CD4-positive, alpha-beta T cell treated with Interleukin-21 for 1 hour (primary cell): ENCODE measurements at regions not wholly inside any gene's neighbourhood (a gene's known extent, or its start where the extent isn't known, plus 50 kb on each side); places are given as distances from the start of the nearest gene placed in this dataset.

Experiments
- DNase-seq: peaks from one replicate; pipeline ENCODE4 v3.0.0-alpha.2; 2020

DNA sequence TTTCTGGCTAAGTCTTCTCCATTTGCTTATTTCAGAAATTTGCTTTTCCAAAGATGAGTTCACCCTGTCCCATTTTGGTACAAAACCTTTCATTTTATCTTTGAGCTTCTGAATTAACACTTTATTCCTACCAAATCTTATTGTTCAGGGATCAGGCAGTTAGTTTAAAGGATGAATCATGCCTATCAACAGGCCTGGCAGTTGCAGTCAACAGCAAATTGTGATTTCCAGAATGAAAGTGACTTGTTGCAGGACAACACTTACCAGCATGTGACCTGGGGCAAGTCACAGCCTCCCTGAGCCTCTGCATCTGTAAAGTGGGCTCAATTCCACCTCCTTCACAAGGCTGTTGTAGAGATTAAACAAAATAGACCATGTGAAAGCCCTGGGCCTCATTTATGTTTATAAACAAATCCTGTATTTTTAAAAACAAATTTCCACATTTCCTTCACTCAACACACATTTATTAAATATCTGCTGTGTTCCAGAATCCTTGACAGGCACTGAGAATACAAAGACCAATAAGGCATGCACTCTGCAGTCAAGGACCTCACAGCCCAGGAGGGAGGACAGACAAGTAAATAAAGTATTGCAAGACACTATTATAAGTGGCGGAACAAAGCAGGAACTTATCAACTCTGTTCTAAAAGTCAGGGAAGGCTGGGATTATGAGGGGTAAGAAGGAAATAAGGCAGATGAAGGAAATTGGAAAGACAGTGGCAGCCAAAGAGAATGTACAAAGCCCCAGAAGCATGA, 359.1 kb upstream of the IL12A start:
- DNase-seq, result no peak

DNA sequence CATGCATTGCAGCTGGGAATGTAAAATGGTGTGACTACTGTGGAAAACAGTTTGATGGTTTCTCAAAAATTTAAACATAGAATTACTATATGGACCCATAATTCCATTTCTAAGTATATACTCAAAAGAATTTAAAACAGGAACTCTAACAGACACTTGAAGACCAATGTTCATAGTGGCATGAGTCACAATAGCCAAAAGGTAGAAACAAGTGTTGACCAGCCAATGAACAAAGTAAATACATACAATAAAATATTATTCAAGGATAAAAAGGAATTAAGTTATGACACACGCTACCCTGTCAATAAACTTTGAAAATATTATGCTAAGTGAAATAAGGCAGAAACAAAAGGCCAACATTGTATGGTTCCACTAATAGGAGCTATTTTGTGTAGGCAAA, 357.4 kb upstream of the IL12A start:
- DNase-seq, result no peak

DNA sequence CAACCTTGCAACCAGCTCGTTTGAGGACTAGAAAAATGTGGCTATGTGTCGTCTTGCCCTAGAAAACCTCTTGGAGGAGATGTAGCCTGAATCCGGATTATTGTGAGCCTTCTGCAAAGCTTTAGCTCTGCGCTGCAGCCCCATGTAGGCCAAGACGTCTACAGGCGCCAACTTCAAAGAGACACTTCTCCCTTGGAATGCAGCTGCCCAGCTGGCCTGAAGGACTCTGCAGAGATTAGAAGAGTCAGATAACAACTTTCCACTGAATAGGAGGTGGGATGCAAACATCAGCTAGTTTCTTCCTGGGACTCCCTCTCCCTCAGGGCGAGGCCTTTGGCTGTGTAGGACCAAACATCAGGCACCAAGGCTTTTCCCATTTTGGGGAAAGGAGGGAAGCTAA, 356.5 kb upstream of the IL12A start:
- no peak for DNase-seq

DNA sequence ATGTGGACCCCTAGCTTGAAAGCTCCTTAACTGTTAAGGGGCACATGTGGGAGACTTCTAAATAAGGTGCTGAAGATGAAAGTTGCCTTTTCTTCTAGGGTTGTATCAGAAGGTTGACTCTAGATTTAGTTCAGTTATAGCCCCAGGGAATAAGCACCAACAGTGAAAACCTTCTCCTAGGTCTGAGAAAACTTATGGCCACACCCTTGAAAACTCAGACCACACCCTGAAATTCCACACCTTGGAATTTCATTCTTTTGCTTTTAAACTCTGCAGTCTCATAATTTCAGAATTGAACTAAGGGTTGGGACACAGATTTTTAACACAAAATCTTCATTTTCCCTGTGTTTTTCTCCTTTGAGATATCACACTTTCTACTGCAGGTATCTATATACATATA, 355.8 kb upstream of the IL12A start:
- DNase-seq, result no peak

DNA sequence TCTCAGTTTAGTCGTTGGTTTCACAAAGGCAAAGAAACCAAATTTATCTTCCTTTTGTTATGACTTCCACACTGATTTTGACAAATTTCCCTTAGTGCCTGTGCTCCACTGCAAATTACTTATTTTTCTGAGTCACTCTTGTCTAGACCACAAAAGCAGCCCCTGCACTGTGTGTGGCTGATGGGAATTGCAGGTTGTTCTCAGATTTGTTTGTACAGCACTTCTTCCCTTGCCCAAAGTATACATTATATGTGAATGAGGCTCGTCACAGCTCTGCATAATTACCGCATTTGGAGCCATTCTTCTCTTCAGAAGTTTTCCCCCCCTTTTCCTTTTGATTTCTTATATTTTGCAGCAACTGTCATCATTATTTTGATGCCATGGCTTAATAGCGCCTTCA, 354.2 kb upstream of the IL12A start:
- no peak for DNase-seq

GRCh38 chr3:159635047-159635641, 353.5 kb upstream of the IL12A start:
- DNase-seq, result no peak

DNA sequence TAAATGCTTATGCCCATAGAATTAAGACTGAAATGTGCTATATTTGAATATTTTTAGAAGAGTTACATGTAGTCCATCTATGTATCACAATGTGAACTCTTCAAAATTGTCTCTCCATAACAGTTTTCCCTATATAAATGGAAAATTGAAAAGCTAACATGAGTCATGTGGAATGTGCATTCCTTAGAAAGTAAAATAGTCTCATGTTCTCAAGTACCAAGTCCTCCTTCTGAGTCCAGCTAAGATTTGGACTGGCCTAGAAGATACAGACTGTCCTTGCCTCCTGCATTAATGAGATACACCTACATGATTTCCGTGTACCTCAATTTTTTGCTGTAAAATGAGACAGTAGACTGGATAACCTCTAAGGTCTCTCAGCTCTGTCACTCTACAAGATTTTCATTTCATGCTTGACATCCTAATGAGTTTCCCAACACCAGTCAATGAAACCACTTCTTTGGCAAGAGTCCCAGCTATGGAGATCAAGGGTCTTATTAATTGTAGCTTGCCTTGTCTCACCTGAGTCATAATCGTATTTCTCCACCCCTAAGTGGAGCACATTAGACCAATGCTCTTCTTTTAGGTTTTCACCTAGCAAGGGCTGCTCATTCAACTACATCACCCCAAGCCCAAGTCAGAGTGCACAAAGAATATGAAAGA, 350.6 kb upstream of the IL12A start:
- no peak for DNase-seq

DNA sequence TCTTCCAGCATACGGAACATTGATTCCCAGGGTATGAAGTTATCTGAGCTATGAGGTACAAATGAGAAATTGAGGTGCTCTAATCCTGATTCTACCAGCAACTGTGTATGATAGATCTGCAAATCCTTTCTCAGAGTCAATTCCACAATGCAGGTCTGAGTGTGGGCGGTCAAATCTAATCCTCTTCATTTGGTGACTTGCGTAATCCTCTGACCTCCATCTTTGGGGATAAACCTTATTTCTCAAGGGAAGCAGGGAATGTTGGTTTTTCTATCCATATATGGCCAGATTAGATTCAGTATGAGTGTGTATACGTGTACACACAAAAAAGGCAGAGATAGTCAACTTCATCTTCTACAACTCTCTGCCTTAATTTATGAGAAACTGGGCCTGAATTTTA, 348.4 kb upstream of the IL12A start:
- no peak for DNase-seq

- no peak for DNase-seq
Measured at GRCh38 chr3:159643406-159643805, 345.2 kb upstream of the IL12A start.

DNA sequence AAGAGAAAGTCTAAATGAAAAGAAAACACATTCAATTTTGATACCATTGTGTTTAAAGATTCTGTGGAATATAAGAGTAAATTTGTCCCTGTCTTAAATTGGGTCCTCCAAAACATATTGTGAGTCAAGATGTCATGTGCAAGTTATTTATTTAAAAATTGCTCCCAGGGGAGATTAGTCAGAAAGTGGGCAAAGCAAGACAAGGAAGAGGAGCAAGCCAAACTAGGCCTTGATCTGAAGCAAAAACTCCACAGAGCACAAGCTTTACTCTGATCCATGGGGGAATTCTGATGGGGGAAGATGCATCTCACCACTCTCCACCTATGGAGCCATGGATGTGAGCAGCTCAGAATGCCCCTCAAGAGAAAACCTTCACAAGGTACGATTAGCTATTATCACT, 342.8 kb upstream of the IL12A start:
- no peak for DNase-seq

DNA sequence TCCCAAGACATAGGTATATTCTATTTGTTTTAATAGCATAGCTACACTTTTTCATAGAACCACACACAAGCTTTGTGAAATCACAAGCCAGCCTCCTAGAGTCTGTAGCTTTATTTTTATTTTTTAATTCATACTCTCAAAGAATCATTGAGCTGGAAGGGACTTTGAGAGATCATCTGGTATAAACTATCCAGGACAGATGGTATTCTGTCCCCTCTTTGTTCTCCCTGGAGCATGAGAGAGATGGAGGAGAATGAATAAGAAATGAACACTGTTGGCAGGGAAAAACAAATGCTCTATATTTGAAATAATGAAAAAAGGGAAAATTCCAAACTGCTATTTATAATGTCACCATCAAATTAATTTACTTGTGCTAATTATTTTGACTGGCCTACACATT, 338.7 kb upstream of the IL12A start:
- DNase-seq, result no peak

GRCh38 chr3:159650726-159651125, 337.9 kb upstream of the IL12A start:
- no peak for DNase-seq

GRCh38 chr3:159652452-159652851, 336.2 kb upstream of the IL12A start:
- DNase-seq, result no peak

- DNase-seq, result no peak
Measured at GRCh38 chr3:159654183-159655134, 334.2 kb upstream of the IL12A start.

DNA sequence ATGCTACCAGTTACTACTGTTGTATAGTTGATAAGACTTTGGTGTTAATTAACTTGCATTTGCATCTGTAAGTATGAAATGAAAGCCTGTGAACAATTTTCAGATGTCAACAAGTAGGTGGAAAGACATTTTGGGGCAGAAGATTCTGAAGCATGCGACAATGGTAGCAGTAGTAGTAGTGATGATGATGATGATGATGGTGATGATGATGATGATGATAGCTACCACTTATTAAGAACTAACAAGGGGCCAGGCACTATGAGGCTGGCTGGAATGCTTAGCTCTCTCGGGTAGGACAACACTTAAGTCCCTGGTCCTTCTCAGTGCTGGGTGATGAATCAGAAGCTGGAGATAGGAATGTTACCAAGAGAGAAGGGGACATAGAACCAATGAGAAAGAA, 333.4 kb upstream of the IL12A start:
- DNase-seq, result no peak

DNA sequence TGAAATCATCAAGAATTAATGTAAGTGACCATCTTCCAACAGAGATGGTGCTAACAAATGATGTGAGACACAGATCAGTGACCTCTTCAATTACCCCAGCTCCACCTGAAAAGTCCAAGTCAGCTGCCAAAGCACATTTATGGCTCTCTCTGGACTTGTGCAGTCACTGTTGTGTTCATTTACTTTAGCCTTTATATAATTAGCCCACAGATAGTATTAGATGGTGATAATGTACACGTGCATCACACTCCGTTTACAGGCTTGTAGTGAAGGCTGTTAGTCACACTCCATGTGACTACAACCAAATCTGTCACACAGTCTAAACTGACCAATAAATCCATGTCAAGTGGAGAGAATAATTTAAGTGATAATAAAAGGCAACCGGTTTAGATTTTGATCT, 331.5 kb upstream of the IL12A start:
- no peak for DNase-seq

DNA sequence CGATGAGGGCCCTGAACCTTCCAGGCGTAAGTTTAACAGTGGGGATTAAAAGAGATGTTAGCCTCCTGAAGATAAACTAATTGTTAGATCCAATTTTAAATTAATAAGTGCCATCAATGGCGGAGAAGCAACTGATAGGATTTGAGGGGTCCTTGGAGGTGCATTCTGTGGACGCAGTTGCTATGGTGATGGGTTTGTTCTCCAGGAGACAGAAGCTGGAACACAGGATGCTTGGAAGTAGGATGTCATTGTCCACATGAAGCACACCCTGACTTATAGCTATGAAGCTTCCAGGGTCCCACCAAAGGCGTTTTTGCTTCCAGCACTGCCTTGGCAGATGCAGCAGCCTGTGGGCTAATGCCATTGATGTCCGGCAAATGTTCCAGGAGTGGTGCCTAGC, 331.0 kb upstream of the IL12A start:
- no peak for DNase-seq

DNA sequence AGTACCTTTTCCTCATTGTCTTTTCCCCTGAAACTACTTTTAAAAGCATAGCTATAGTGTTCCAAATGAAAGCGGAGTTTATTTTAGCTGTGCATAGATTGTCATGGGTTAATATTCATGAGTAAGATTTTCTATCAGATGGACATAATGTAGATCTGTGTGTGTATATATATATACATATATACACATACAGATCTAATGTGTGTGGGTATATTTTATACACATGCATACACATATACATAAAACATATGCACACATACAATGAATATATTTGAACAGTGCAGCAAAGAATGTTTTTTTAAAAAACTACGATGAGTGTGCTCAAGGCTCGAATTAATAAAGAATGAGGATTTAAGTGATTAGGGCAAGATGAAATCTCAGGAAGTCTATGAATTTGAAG, 328.3 kb upstream of the IL12A start:
- DNase-seq, result no peak

GRCh38 chr3:159660901-159661300, 327.7 kb upstream of the IL12A start:
- no peak for DNase-seq

- DNase-seq, result no peak
Measured at GRCh38 chr3:159662549-159662948, 326.1 kb upstream of the IL12A start.

GRCh38 chr3:159664006-159664405, 324.6 kb upstream of the IL12A start:
- no peak for DNase-seq

DNA sequence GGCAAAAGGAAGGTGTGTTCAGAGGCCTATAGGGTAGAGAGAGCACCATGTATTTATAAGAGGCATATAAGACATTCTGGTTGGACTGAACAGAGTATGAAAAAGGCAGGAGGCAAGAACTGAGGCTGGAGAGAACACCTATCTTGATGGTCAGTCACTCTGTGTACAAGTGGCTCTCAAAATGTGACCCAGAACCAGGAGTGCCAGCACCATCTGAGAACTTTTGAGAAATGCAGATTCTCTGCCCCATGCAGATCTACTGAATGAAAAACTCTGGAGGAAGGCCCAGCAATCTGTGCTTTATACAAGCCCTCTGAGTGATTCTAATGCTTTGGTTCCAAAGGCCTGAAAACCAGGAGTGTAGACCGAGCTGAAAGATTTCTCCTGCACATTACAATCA, 324.0 kb upstream of the IL12A start:
- no peak for DNase-seq

- DNase-seq, result no peak
Measured at GRCh38 chr3:159667261-159667660, 321.4 kb upstream of the IL12A start.
